ENCODE measurements at regions not wholly inside any gene's neighbourhood (a gene's known extent, or its start where the extent isn't known, plus 50 kb on each side); places are given as distances from the start of the nearest gene placed in this dataset.
"Not testable (repeated sequence)": the region's sequence is repeated elsewhere in the genome, so short reads cannot be mapped to it uniquely, and the experiment has no call there.

DNA sequence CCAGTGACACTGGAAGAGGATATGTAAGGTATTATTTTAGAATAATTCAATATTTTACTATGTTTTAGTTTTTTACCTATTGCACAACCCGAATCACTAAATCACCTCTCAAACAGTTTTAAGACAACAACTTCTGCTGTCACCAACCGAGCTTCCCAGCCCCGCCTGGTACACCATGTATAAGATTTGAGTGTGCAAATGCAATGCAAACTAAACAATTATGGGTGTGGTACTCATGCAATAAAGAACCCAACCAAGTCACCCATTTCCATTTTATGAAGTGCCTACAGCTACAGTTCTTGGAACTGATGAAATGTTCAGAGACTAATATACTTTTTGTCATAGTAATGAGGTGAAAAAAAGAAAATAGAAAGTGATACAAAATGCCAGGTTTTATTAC, 256.2 kb downstream of the TAFA4 start:
- no peak for DNase-seq (ENCODE audit: low spot score)

DNA sequence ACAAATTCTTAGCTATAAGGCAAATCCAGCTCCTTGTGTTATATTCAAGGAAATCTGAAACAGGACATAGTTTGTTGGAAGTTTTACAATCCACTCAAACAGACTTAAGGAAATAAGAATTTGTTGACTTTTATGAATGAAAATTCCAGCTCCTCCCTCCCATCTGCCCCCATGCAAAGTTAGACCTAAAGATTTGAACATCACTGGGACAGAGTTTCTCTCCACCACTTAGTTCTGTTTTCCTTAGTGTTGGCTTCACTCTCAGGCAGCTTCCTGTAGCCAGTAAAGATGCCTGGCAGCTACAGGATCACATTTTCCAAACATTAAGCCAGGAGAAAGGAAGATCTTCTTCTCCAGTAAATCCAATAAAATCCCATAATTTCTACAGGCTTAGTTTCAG, 265.0 kb downstream of the TAFA4 start:
- no peak for DNase-seq (ENCODE audit: low spot score)

DNA sequence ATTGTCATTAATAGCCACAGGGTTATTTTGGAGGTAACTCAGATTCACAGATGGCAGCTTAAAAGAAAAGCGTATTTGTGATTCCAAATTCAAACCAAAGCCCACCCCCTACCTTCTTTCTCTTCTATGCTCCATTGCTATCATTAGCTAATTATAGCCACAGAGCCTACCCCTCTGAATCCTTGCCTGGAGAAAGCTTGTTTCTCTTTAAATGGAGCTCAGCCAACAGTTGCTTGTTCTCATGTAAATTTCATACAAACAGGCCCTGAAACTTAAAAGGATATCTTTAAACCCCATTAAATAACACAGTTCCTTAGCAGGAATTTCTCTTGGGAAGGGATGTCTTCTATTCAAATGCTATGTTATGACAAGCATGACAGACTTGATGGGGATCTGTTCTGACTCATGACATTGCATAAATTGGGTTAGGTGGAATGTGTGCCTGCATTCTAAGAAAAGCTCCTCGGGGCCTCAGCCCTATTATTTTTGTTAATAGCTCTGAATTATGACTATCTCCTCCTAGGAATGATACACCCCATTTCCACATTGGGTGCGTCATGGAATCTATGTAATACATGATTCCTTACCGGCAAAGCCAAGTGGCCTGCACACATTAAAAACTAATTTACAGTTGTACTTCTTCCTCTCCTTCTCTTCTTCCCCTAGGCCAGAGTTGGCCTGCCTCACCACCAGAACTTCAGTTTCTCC, 265.8 kb downstream of the TAFA4 start:
- DNase-seq (ENCODE audit: low spot score): no peak

DNA sequence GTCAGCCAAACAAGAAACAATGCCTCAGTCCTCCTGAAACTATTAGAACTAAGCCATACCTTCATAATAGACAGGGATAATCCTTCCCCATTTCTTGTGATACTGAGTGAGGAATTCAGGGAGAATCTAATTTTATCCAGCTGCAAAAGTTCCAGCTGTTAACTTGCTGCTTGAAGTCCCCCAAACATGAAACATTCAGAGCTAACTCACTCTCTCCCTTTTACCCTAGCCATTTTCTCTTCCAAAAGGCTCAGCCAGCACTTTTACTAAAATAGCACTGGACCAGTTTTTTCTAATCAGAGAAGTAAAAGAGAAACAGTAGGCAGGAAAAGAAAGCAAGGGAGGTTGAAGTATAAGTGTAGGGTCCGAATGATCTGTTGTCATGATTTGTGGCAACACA, 268.1 kb downstream of the TAFA4 start:
- DNase-seq (ENCODE audit: low spot score): no peak

DNA sequence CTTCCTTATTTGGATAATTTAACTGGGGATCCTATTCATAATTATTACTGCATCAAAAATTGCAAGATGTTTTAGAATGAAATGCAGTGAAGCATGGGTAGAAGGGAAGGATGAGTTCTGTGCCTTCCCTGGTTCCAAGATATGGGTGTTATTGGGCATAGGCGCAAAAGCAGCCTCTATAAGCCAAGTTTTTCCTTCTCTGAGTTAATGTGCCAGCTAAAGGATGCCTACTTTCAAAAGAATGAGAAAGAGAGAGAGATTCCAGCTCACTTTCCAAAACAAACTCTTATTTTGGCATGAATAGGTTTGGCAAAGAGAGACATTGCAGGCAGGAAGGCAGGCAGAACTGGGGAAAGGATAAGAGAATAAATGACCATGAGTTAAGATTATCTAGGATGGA, 270.2 kb downstream of the TAFA4 start:
- DNase-seq (ENCODE audit: low spot score): no peak

DNA sequence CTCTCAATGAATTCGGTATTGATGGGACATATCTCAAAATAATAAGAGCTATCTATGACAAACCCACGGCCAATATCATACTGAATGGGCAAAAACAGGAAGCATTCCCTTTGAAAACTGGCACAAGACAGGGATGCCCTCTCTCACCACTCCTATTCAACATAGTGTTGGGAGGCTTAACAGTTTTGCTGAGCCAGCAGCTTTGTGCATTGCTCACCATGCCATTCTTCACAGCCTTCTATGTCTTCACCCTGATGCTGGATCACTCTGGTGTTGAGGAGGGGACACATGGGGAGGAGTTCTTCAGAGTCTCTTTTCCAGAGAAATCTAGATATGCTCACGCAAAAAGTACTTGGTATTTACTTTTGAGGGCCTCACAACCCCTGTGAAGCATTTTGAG, 281.7 kb downstream of the TAFA4 start:
- not testable (repeated sequence) for DNase-seq (ENCODE audit: low spot score)

DNA sequence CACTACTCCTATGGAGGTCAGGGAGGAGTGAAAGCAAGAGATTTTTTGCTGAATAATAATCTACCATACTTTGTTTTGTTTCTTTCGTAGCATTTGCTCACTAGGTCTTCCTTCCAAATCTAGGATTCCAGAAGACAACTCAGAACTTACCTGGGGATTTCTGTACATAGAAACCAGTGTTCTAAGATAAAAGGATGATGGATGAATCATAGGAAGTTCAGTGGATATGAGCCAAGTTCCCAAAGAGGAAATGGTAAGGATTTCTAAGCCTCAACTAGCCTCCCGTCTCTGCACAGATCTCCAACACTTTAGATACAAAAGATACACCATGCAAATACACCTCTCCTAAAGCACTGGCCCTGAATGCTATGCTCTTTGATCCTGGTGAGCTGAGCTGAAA, 283.9 kb downstream of the TAFA4 start:
- no peak for DNase-seq (ENCODE audit: low spot score)

DNA sequence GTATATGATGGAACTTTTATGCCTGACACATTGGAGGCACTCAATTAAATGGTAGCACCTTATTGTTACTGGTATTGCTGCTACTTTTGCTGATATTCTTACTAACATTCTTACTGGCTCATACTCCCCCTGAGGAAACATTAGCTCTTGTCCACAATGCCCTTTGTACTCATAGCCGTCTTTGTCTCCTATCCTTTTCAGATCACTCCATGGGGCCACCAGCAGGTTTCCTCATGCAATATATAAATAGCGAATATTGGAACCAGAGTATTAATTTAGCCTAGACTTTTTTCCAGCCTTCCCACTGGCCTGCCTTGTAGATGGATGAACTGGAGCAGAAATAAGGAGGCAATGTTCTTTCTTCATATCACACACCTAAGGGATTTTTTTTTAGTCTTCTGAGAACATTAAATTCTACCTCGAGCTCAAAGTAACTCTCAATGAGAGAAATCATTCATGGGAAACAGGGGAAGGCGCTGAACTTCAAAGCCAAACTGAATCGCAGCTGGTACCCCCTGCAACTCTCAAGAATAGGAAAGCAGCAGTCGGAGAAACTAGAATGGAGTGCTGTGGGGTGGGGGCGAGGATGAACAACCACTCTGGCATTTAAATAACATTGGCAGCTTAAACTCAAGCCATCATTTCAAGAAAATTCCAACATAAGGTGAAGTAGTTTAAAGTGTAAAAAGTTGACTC, 300.3 kb downstream of the TAFA4 start:
- DNase-seq (ENCODE audit: low spot score): no peak

DNA sequence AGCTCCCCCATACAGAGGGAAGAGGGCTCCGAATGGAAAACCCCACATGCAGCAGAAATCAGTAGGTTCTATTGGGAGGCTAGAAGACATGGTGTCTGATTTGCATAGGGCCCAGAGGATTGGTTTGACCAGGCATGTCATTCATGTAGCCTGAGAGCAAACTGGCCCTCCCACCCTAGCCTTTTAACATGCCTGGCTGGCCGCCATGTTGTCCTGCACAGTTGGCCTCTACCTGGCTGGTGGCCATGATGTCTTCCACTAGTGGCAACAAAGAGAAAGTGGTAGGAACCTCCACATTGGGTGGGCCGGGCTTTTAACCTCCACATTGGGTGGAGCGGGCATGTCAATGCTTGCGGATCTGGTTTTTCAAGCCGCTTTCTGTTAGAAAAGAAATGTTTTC, 312.1 kb downstream of the TAFA4 start:
- no peak for DNase-seq (ENCODE audit: low spot score)

DNA sequence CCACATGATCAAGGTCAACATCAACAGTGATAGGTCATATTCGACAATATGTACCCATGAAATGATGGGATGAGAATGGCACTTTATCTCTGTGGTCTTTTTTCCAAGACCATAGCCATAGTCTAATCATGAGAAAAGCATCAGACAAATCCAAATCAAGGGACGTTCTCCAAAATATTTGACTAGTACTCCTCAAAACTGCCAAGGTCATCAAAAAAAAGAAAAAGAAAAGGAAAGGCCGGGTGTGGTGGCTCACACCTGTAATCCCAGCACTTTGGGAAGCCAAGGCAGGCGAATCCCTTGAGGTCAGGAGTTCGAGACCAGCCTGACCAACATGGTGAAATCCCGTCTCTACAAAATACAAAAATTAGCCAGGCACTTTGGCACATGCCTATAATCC, 318.3 kb downstream of the TAFA4 start:
- no peak for DNase-seq (ENCODE audit: low spot score)

DNA sequence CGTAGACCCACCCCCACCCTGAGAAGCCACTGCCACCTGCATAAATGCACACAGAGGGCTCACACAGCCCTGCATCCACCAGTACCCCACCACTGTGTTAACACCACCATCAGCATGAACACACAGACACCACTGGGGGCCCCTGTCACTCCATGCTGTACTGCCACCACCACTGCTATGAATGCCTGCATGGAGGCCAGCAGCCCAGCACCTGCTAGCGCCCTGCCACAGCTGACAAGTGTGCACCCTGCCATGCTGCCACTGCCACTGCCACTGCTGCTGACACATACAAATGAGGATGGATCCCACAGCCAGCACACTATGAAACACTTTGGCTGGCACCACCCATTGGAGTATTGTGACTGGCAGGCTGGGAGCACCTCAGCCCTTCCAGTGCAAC, 361.0 kb downstream of the TAFA4 start:
- DNase-seq (ENCODE audit: low spot score): no peak

DNA sequence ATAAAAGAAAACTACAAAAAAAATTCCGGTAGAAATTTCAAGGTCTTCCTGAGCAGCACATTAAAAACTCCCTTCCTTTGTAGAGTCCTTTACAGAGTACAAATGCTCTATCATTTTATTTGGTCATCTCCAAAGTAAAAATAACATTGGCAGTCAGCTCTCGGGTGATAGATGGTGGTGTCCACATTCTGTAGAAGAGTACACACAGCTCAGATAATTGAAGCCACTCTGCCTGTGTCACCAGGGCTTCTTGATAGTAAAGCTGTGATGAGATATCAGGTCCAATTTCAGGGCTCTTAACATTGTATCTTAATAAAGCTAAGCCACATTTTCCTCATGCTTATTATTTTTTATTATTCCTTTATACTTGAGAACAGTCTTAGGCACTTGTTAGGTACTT, 371.6 kb downstream of the TAFA4 start:
- DNase-seq (ENCODE audit: low spot score): no peak

DNA sequence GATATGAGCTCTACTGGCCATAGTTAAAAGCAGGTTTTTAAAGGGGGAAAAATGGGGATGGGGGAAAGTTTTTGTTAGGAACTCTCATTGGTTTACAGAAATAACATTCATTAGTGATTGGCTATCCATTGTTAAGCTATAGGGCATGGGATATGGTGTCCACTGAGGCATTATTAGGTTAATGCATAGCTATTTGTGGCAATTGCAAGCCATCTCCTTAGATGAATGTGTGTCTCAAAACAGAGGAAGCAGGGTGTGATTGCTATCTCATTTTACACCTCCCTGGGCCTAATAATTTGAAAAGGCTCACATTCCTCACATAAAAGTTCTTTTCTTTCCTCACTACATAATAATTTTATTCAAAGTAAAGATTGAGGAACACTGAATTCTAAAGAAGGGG, 396.6 kb downstream of the TAFA4 start:
- no peak for DNase-seq (ENCODE audit: low spot score)

DNA sequence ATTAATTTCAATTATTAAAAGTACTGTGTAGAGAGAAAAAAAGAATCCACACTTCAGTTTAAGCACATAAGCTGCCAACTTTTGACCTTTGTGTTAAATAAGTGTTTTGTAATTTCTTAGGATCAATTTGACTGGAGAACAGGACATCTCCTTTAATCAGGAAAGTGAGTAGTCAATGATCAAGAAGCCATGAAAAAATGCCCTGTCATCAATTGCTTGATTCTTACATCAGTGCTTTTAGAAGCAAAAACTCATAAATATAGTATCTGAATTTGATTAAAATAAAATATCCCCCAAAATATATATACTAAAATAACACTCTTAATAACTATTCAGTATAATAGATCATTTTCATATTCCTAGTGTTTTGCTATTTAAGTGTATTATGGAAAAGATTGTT, 409.0 kb downstream of the TAFA4 start:
- no peak for DNase-seq (ENCODE audit: low spot score)

DNA sequence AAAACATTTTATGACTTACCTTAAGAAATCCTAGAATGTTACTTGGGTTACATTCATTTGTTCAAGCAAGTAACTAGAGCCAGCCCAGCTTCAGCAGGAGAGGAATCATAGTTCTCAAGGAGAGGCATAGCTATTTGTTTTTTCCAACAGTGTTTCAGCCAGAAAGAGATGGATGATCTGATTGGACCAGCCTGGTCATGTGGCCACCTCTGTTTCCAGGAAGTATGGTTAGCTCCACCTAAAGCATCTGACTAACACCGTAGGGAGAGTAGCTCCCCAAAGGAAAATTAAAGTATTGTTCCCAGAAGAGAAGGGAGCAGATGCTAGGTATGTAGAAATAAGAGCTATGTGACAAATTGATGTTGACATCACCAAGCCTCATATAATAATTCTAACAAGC, 417.1 kb downstream of the TAFA4 start:
- no peak for DNase-seq (ENCODE audit: low spot score)

DNA sequence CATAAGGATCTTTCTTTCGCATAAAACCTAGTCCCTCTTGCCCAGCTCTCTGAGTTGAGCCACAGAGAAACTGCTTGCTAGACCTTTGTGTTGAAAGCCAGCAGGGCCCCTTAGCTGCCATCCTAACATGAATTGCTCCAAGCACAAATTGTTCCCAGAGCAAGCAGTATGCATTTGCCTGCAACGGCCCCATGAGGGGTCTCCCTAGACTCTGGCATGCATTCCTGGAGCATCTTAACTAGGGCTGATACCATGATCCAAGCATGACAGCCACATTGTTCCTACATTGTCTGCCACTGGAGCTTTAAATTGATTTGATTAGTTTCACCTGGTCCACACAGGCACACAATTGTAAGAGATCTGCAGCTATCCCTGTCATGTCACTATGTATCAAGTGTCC, 428.1 kb downstream of the TAFA4 start:
- DNase-seq (ENCODE audit: low spot score): no peak

DNA sequence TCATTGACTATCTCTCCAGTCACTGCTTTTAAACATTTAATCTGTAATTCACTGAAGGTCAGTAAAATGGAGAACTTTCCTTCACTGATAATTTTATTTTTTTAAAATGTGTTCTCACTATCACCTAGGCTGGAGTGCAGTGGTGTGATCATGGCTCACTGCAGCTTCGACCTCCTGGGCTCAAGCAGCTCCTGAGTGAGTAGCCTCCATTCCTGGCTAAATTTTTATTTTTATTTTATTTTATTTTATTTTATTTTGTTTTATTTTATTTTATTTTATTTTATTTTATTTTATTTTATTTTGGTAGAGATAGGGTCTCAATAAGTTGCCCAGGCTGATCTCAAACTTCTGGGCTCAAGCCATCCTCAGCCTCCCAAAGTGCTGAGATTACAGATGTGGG, 446.5 kb downstream of the TAFA4 start:
- DNase-seq (ENCODE audit: low spot score): not testable (repeated sequence)

DNA sequence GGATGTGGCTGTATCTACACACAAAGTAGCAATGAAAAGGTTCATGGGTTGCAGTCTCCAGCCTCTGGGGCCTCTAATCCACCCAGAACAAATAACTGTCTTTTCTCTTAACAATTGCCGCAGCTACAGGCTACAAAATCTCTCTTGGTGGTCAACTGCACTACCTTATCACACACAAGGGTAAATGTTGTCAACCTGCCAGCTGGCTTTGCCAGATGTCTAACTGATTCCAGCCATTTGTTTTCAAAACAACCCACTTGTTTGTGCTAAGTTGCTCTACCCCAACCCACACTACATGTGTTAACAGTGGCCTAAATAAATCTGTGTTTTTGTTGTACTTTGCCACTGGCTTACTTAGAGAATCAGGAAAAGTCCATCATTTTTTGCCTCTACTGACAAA, 447.3 kb downstream of the TAFA4 start:
- no peak for DNase-seq (ENCODE audit: low spot score)

DNA sequence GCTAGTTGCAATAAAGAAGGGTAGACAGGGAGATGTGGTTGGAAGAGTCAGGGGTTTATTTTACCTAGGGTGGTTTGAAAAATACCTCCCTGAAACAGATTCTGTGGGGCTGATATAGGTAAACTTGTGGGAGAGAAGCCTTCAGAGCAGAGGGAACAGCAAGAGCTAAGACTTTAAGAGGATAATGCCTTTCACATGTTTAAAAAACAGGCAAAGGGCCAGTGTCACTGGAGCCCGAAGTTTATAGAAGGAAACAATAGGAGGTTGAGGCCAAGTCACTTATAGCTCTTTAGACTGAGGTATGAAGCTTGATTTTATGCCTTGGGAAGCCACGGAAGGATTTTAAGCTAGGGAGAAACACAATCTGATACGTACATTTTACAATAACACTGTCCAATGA, 448.7 kb downstream of the TAFA4 start:
- no peak for DNase-seq (ENCODE audit: low spot score)

DNA sequence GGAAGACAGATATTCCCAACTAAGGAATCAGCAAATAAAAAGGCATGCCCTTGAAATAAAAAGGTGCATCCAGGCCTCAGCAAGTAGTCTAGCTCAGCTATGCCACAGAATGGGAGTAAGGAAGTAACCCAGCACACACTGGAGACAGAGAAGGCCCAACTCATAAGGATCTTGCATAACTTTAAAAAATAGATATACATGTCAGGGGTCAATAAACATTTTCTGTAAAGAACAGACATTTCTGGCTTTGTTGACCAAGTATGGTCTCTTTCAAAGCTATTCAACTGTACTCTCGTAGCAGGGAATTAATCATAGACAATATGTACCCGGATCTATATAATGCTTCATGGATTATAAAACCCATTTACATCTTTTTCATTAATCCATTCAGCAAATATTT, 449.3 kb downstream of the TAFA4 start:
- DNase-seq (ENCODE audit: low spot score): no peak

DNA sequence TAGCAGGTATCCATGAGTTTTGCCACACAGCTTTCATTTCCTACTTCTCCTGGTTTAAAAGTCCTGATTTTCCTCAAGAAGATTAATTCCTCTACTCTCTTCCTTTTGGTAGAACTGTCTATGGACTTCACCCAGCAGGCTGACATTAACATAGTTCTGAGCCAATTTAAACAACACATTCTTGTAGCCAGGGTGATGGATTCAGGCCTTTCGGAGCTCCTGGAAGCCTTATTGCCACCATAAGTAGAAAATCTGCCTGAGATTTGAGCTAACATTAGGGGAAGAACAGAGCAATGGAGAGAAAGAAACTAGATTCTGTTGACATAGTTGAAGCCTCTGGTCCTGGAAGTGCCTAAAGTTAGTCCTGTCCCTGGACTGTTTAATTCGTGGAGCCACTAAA, 449.8 kb downstream of the TAFA4 start:
- DNase-seq (ENCODE audit: low spot score): no peak

DNA sequence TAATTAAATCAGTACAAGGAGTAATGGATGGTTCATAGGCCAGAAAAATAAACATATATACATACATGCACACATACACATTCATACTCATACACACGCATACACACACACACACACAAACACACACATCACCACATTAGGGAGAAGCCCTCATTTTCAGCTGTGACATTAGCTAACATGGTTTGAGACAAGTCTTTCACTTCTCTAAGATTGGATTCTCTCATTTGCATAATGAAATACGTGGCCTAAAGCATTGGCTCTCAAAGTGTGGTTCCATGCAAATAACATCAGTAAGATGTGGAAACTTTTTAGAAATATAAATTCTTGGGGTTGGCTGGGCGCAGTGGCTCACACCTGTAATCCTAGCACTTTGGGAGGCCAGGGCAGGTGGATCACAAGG, 452.6 kb downstream of the TAFA4 start:
- DNase-seq (ENCODE audit: low spot score): no peak

DNA sequence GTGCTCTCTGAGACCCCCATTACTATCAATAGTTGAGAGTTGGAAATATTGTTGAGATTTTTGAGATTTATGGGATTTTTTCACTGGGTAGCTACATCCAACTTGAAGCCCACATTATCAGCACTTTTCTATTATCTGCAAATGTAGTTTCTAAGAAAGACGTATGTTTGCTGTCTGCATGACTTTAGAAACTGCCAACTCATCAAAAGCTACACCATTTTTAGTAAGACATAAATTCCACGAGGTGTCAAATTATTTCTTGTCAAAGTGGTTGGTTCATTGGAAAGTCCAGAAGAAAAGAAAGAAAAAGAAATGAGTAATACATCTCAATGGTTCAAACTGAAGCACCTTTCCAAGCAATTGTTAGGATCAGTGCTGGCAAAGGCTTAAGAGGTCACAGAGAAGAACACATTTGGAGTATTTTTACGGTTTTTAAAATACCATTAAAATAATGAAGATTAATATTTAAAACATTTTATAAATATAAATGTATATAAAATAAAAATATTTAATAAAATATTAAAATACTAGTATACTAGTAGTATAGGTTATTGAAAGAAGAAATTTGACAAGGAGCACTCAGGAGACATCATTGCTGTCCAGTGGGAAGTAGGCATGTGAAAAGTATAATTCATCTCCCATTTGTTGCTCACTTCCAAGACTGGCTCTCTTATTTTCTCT, 463.5 kb downstream of the TAFA4 start:
- no peak for DNase-seq (ENCODE audit: low spot score)
